WERI-Rb-1 (cell line): ENCODE measurements at regions not wholly inside any gene's neighbourhood (a gene's known extent, or its start where the extent isn't known, plus 50 kb on each side); places are given as distances from the start of the nearest gene placed in this dataset.

Experiments used
- DNase-seq: peaks from one replicate; pipeline ENCODE4 v3.0.0-alpha.2; 2020
- H3K27ac ChIP-seq: fragments of 250-450 bp; sonication (Bioruptor Pico); 2 replicates; pipeline ENCODE4 v1.5.1; 2020; ENCODE audit warnings: mild to moderate bottlenecking, moderate library complexity
- H3K27me3 ChIP-seq: fragments of 250-450 bp; sonication (Bioruptor Pico); 2 replicates; pipeline ENCODE4 v1.5.1; 2021; ENCODE audit warnings: mild to moderate bottlenecking, low read depth, moderate library complexity; ENCODE audit not compliant: insufficient read depth, severe bottlenecking
- H3K36me3 ChIP-seq: fragments of 250-450 bp; sonication (Bioruptor Pico); 2 replicates; pipeline ENCODE4 v1.5.1; 2020; ENCODE audit warnings: mild to moderate bottlenecking, moderate library complexity
- H3K4me3 ChIP-seq: 2 replicates; pipeline ENCODE4 v1.5.1; 2011; ENCODE audit warnings: low read depth, mild to moderate bottlenecking, control low read depth, low read length
- H3K9me3 ChIP-seq: fragments of 250-450 bp; sonication (Bioruptor Pico); 2 replicates; pipeline ENCODE4 v1.5.1; 2021; ENCODE audit warnings: mild to moderate bottlenecking, moderate library complexity; ENCODE audit not compliant: severe bottlenecking
- TF ChIP-seq, protein P1 (sequence below): IDR thresholded peaks from 2 replicates; pipeline ENCODE4 v1.5.1; 2011; ENCODE audit warnings: low read depth, mild to moderate bottlenecking, control low read depth, inconsistent platforms, low read length

GRCh38 chr12:25424211-25424731, 128.8 kb downstream of the LMNTD1 start:
- no peak overlapping the region for H3K4me3 ChIP-seq
- no peaks in the 10 kb centered on the region for H3K27me3 ChIP-seq
- H3K27ac ChIP-seq: no peak overlapping the region
- DNase-seq: no peak
- H3K9me3 ChIP-seq: no peaks in the 10 kb centered on the region
- TF ChIP-seq, protein P1, sequence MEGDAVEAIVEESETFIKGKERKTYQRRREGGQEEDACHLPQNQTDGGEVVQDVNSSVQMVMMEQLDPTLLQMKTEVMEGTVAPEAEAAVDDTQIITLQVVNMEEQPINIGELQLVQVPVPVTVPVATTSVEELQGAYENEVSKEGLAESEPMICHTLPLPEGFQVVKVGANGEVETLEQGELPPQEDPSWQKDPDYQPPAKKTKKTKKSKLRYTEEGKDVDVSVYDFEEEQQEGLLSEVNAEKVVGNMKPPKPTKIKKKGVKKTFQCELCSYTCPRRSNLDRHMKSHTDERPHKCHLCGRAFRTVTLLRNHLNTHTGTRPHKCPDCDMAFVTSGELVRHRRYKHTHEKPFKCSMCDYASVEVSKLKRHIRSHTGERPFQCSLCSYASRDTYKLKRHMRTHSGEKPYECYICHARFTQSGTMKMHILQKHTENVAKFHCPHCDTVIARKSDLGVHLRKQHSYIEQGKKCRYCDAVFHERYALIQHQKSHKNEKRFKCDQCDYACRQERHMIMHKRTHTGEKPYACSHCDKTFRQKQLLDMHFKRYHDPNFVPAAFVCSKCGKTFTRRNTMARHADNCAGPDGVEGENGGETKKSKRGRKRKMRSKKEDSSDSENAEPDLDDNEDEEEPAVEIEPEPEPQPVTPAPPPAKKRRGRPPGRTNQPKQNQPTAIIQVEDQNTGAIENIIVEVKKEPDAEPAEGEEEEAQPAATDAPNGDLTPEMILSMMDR: no peak
- no peaks in the 10 kb centered on the region for H3K36me3 ChIP-seq

DNA sequence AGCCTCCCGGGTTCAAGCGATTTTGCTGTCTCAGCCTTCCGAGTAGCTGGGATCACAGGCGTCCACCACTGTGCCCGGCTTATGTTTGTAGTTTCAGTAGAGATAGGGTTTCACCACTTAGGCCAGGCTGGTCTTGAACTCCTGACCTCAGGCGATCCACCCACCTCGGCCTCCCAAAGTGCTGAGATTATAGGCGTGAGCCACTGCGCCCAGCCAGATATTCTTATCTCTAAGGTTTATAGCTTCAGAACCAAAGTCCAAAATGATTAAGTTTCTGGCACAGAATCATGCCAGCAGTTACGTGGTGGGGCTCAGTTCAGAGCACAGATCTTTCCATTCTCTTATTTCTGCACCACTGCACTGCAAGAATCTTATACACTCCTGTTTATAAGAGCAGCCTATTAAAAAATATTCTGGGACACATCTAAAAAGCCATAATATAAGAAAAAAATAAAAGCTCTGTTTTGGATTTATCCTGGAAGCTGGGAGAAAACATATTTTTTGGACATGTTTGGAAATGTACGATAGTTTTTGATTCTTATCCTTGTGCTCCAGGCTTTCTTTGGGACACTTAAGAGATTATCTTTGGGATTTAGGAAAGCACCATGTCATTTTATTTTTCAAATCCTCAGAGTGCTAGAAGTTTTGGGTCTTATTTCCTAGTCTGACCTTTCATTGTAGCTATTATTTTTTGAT, 129.6 kb downstream of the LMNTD1 start:
- DNase-seq: no peak
- H3K9me3 ChIP-seq: no peaks in the 10 kb centered on the region
- H3K27me3 ChIP-seq: no peaks in the 10 kb centered on the region
- TF ChIP-seq, protein P1: no peak
- H3K4me3 ChIP-seq: no peak overlapping the region
- no peak overlapping the region for H3K27ac ChIP-seq
- no peaks in the 10 kb centered on the region for H3K36me3 ChIP-seq

DNA sequence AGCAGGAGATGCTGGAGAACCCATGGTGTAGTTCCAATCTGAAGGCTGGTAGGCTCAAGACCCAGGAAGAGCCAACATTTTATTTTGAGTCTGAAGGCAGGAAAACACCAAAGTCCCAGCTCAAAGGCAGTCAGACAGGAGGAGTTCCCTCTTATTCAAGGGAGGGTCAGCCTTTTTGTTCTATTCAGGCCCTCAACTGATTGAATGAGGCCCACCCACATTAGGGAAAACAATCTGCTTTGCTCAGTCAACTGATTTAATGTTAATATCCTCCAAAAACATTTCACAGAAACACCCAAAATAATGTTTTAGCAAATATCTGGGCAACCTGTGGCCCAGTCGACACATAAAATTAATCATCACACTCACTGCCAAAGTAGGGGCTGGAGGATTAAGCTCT, 130.8 kb downstream of the LMNTD1 start:
- TF ChIP-seq, protein P1: no peak
- no peak overlapping the region for H3K4me3 ChIP-seq
- H3K36me3 ChIP-seq: no peaks in the 10 kb centered on the region
- no peaks in the 10 kb centered on the region for H3K27me3 ChIP-seq
- no peak for DNase-seq
- no peak overlapping the region for H3K27ac ChIP-seq
- no peaks in the 10 kb centered on the region for H3K9me3 ChIP-seq

- TF ChIP-seq, protein P1: no peak
- no peaks in the 10 kb centered on the region for H3K27me3 ChIP-seq
- H3K9me3 ChIP-seq: no peaks in the 10 kb centered on the region
- H3K4me3 ChIP-seq: no peak overlapping the region
- DNase-seq: no peak
- no peaks in the 10 kb centered on the region for H3K36me3 ChIP-seq
- no peak overlapping the region for H3K27ac ChIP-seq
Observed at GRCh38 chr12:25421651-25422167, 131.4 kb downstream of the LMNTD1 start.

DNA sequence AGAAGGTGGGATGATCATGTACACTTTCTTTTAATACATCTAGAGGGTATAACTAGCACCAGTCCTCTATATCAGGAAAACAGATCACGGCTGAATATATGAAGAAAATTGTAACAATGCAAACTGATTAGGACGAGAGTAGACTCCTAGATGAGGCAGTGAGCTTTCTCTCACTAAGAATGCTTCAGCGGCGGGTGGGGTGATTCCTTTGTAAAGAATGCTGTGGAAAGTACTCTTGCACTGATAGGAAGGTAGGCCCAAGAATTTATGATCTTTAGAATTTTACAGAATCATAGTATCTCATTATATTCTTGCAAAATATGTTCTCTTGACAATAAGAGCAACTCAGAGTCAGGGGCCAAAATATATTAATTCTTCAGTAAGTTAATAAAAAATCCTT, 133.0 kb downstream of the LMNTD1 start:
- no peak for DNase-seq
- Histone ChIP-seq H3K27me3 (no peaks in the 10 kb centered on the region), H3K9me3 (no peaks in the 10 kb centered on the region), H3K4me3 (no peak overlapping the region), H3K36me3 (no peaks in the 10 kb centered on the region), H3K27ac (no peak overlapping the region)
- TF ChIP-seq, protein P1: no peak

GRCh38 chr12:25419595-25419994, 133.5 kb downstream of the LMNTD1 start:
- H3K27ac ChIP-seq: no peak overlapping the region

More at GRCh38 chr12:25419595-25419994, 133.5 kb downstream of the LMNTD1 start:
- no peak for DNase-seq
- H3K36me3 ChIP-seq: no peaks in the 10 kb centered on the region
- H3K4me3 ChIP-seq: no peak overlapping the region
- no peaks in the 10 kb centered on the region for H3K9me3 ChIP-seq
- TF ChIP-seq, protein P1: no peak
- no peaks in the 10 kb centered on the region for H3K27me3 ChIP-seq
